ENCODE measurements at regions not wholly inside any gene's neighbourhood (a gene's known extent, or its start where the extent isn't known, plus 50 kb on each side); places are given as distances from the start of the nearest gene placed in this dataset.

DNA sequence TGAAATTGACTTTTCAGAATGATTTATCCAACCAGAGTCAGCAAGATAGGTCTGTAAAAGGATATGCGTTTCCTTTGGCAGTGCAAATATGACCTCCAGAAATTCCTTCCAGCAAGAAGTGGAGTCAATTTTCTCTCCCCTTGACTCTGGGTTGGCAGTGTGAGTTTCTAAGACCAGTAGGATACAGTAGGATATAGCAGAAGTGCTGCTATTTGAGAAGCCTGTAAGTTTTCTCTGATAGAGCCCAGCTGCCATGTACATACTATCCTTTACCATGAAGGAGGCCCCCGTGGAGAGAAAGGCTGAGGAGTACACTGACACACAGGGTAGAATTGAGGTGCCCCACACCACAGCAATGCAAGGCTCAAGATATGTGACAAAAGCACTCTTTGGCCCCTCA is 409.1 kb upstream of the PDZRN3 start (continued):
- TF ChIP-seq, protein P1, sequence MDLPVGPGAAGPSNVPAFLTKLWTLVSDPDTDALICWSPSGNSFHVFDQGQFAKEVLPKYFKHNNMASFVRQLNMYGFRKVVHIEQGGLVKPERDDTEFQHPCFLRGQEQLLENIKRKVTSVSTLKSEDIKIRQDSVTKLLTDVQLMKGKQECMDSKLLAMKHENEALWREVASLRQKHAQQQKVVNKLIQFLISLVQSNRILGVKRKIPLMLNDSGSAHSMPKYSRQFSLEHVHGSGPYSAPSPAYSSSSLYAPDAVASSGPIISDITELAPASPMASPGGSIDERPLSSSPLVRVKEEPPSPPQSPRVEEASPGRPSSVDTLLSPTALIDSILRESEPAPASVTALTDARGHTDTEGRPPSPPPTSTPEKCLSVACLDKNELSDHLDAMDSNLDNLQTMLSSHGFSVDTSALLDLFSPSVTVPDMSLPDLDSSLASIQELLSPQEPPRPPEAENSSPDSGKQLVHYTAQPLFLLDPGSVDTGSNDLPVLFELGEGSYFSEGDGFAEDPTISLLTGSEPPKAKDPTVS (IDR thresholded peaks at IDR 0.05; ENCODE audit: low read depth, low read length): no peak
- no peak for TF ChIP-seq ETV6 (conservative IDR thresholded peaks at IDR 0.05 in 1 of 2, IDR thresholded peaks at IDR 0.05 in 1 of 2; ENCODE audit: borderline replicate concordance in 1 of 2, low read depth in 1 of 2)
- TF ChIP-seq SRF (IDR thresholded peaks at IDR 0.05; ENCODE audit: low read depth in 2 of 2, low read length in 2 of 2): no peak
- no peak for TF ChIP-seq NBN (IDR thresholded peaks at IDR 0.05)
- no peak for TF ChIP-seq EED (IDR thresholded peaks at IDR 0.05; ENCODE audit: low read depth)
- TF ChIP-seq IRF4 (IDR thresholded peaks at IDR 0.05; ENCODE audit: low read depth, low read length): no peak
- no peak for TF ChIP-seq KDM1A (IDR thresholded peaks at IDR 0.05; ENCODE audit: borderline replicate concordance)
- TF ChIP-seq, protein P2, sequence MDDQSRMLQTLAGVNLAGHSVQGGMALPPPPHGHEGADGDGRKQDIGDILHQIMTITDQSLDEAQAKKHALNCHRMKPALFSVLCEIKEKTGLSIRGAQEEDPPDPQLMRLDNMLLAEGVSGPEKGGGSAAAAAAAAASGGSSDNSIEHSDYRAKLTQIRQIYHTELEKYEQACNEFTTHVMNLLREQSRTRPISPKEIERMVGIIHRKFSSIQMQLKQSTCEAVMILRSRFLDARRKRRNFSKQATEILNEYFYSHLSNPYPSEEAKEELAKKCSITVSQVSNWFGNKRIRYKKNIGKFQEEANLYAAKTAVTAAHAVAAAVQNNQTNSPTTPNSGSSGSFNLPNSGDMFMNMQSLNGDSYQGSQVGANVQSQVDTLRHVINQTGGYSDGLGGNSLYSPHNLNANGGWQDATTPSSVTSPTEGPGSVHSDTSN (IDR thresholded peaks at IDR 0.05; ENCODE audit: insufficient replicate concordance, low read depth, low read length): no peak

DNA sequence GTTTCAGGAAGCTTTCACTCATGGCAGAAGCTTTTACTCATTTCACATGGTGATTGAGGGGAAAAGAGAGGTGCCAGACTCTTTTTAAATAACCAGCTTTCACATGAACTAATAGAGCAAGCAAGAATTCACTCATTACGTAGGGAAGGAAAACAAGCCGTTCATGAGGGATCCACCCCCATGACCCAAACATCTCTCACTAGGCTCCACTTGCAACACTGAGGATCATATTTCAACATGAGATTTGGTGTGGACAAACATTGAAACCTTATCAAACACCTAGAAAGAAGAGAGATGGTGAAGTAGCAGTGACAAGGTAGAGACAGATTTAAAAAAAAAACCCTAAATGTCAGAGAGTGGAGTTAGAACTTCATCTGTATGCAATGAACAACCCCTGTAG is 408.6 kb upstream of the PDZRN3 start:
- ChIA-PET RAD21 (ENCODE audit: unreplicated experiment) (no interaction called here), SMC1A (ENCODE audit: uncharacterized antibody, unreplicated experiment) (no interaction called here), POLR2A (no interaction called here), CTCF (no interaction called here)
- intact Hi-C loops (cut with micrococcal nuclease; ENCODE audit: unreplicated experiment): no loop called here
- H3K4me2 ChIP-seq (ENCODE audit: control insufficient read depth, insufficient read depth): no peak overlapping the region
- H2AFZ ChIP-seq (ENCODE audit: control insufficient read depth, low read depth, low read length): no peak overlapping the region
- no peak overlapping the region for H3K27ac ChIP-seq (ENCODE audit: control insufficient read depth, insufficient read depth)
- H3K4me1 ChIP-seq (ENCODE audit: control insufficient read depth, insufficient read depth, low read length): no peaks in the 10 kb centered on the region
- no peaks in the 10 kb centered on the region for H3K9me3 ChIP-seq (replicated peaks; ENCODE audit: control insufficient read depth, insufficient read depth, low read length)
- H3K9ac ChIP-seq (ENCODE audit: control insufficient read depth, insufficient read depth, low read length): no peak overlapping the region
- H3K4me3 ChIP-seq: no peak overlapping the region
- WGBS (ENCODE audit: insufficient coverage, insufficient replicate concordance, low lambda C conversion rate, missing lambda C conversion rate): 15% methylated on average over 2 of the region's 2 CpGs
- no peaks in the 10 kb centered on the region for H3K27me3 ChIP-seq (replicated peaks in 1 of 2; ENCODE audit: control insufficient read depth in 2 of 2, insufficient read depth in 2 of 2, low read length in 1 of 2)
- H3K79me2 ChIP-seq (ENCODE audit: control insufficient read depth, insufficient read depth, low read length): no peaks in the 10 kb centered on the region
- no peak for FAIRE-seq
- DNase-seq (ENCODE audit: low read depth, low spot score): no peak
- no peaks in the 10 kb centered on the region for H3K36me3 ChIP-seq (ENCODE audit: control insufficient read depth in 2 of 2, insufficient read depth in 2 of 2, low read length in 1 of 2)
- H4K20me1 ChIP-seq (ENCODE audit: control insufficient read depth, insufficient read depth): no peaks in the 10 kb centered on the region
- no TSS peak for BruUV-seq (replicated peaks)
- ATAC-seq: no peak
- in situ Hi-C loops (cut with MboI): no loop called here
- TF ChIP-seq ZBED1 (IDR thresholded peaks at IDR 0.05; ENCODE audit: borderline replicate concordance) (no peak), MTA2 (IDR thresholded peaks at IDR 0.05; ENCODE audit: low read depth) (no peak), ZNF622 (IDR thresholded peaks at IDR 0.05) (no peak), KLF5 (IDR thresholded peaks at IDR 0.05; ENCODE audit: partially characterized antibody) (no peak), MEF2A (IDR thresholded peaks at IDR 0.05; ENCODE audit: insufficient read depth, low read depth, low read length) (no peak), GABPA (IDR thresholded peaks at IDR 0.05; ENCODE audit: low read depth) (no peak), SUZ12 (IDR thresholded peaks at IDR 0.05; ENCODE audit: unreplicated experiment) (no peak), RELA (IDR thresholded peaks at IDR 0.05; ENCODE audit: borderline replicate concordance, partially characterized antibody) (no peak), CREM (IDR thresholded peaks at IDR 0.05; ENCODE audit: low read depth) (no peak)
- TF ChIP-seq, protein P3, sequence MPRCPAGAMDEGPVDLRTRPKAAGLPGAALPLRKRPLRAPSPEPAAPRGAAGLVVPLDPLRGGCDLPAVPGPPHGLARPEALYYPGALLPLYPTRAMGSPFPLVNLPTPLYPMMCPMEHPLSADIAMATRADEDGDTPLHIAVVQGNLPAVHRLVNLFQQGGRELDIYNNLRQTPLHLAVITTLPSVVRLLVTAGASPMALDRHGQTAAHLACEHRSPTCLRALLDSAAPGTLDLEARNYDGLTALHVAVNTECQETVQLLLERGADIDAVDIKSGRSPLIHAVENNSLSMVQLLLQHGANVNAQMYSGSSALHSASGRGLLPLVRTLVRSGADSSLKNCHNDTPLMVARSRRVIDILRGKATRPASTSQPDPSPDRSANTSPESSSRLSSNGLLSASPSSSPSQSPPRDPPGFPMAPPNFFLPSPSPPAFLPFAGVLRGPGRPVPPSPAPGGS (IDR thresholded peaks at IDR 0.05; ENCODE audit: borderline replicate concordance, insufficient read depth, low read depth, low read length, poor library complexity, severe bottlenecking): no peak
- TF ChIP-seq, protein P4, sequence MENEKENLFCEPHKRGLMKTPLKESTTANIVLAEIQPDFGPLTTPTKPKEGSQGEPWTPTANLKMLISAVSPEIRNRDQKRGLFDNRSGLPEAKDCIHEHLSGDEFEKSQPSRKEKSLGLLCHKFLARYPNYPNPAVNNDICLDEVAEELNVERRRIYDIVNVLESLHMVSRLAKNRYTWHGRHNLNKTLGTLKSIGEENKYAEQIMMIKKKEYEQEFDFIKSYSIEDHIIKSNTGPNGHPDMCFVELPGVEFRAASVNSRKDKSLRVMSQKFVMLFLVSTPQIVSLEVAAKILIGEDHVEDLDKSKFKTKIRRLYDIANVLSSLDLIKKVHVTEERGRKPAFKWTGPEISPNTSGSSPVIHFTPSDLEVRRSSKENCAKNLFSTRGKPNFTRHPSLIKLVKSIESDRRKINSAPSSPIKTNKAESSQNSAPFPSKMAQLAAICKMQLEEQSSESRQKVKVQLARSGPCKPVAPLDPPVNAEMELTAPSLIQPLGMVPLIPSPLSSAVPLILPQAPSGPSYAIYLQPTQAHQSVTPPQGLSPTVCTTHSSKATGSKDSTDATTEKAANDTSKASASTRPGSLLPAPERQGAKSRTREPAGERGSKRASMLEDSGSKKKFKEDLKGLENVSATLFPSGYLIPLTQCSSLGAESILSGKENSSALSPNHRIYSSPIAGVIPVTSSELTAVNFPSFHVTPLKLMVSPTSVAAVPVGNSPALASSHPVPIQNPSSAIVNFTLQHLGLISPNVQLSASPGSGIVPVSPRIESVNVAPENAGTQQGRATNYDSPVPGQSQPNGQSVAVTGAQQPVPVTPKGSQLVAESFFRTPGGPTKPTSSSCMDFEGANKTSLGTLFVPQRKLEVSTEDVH (IDR thresholded peaks at IDR 0.05; ENCODE audit: low read depth, partially characterized antibody): no peak

Measured in GM12878 (cell line).